ENCODE measurements at regions not wholly inside any gene's neighbourhood (a gene's known extent, or its start where the extent isn't known, plus 50 kb on each side); places are given as distances from the start of the nearest gene placed in this dataset.
"Not testable (repeated sequence)": the region's sequence is repeated elsewhere in the genome, so short reads cannot be mapped to it uniquely, and the experiment has no call there.

DNA sequence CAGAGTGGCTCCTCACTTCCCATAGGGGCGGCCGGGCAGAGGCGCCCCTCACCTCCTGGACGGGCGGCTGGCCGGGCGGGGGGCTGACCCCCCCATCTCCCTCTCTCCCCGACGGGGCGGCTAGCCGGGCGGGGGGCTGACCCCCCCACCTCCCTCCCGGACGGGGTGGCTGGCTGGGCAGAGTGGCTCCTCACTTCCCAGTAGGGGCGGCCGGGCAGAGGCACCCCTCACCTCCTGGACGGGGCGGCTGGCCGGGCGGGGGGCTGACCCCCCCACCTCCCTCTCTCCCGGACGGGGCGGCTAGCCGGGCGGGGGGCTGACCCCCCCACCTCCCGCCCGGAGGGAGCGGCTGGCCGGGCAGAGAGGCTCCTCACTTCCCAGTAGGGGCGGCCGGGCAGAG lies 203.4 kb downstream of the SOX4 start:
- H3K27ac Mint-ChIP-seq; H3K27me3 ChIP-seq (ENCODE audit: insufficient read depth, low read length); H3K9me3 Mint-ChIP-seq; H3K36me3 ChIP-seq (ENCODE audit: insufficient read depth, low read length); H3K4me3 Mint-ChIP-seq; H3K4me1 ChIP-seq (ENCODE audit: insufficient read depth, low read length); H3K9me3 ChIP-seq (ENCODE audit: control insufficient read depth in 1 of 2, low read length in 2 of 2); H3K36me3 Mint-ChIP-seq; H3K27me3 Mint-ChIP-seq; H3K4me3 ChIP-seq (ENCODE audit: low read length in 2 of 2); intact Hi-C loops (cut with micrococcal nuclease); POLR2A ChIA-PET (ENCODE audit: partially characterized antibody); DNase-seq; CTCF ChIA-PET (ENCODE audit: partially characterized antibody); H3K4me1 Mint-ChIP-seq; H3K27ac ChIP-seq (ENCODE audit: low read depth, low read length): not testable (repeated sequence)

DNA sequence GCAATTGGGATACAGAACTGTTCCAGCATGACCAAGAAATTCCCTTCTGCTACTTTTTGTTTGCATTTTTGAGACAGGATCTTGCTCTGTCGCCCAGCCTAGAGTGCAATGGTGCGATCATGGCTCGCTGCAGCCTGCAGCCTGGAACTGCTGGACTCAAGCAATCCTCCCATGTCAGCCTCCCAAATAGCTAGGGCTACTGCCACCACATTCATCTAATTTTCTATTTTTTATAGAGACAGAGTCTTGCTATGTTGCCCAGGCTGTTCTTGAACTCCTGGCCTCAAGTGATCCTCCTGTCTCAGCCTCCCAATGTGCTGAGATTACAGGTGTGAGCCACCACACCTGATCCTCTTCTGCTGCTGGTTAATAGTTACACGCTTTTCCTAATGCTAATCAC lies 204.9 kb downstream of the SOX4 start:
- Histone ChIP-seq H3K9me3 (ENCODE audit: control insufficient read depth in 1 of 2, low read length in 2 of 2) (no peaks in the 10 kb centered on the region), H3K4me1 (ENCODE audit: insufficient read depth, low read length) (no peaks in the 10 kb centered on the region), H3K36me3 (ENCODE audit: insufficient read depth, low read length) (no peaks in the 10 kb centered on the region), H3K27ac (ENCODE audit: low read depth, low read length) (no peak overlapping the region), H3K4me3 (ENCODE audit: low read length in 2 of 2) (no peak overlapping the region), H3K27me3 (ENCODE audit: insufficient read depth, low read length) (no peaks in the 10 kb centered on the region)
- Mint-ChIP-seq H3K36me3 (no peaks in the 10 kb centered on the region), H3K27me3 (no peaks in the 10 kb centered on the region), H3K27ac (no peak overlapping the region), H3K4me3 (no peak overlapping the region), H3K9me3 (peaks cover 0 to 10% (median under 1%) of the 10 kb centered on the region in 8 donors), H3K4me1 (no peaks in the 10 kb centered on the region)
- no peak for DNase-seq
- ChIA-PET POLR2A (ENCODE audit: partially characterized antibody) (no interaction called here), CTCF (ENCODE audit: partially characterized antibody) (no interaction called here)
- intact Hi-C loops (cut with micrococcal nuclease): no loop called here

DNA sequence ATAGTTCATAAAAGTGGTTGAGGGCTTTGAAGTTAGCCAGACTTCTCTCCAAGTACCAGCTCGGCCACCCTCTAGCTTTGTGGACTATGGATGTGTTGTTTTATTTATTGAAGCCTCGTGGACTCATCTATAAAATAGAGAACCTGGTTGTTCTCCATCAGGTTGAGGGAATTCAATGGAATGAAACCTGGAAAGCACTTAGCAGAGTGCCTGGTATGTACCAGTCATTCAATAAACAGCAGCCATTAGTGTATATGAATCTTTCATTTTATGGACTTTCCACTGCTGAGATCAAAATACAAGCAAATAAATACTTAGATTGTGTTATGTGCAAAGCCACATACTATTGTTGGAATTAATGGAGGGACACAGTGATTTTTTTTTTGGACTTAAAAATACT lies 206.8 kb downstream of the SOX4 start:
- Mint-ChIP-seq H3K9me3 (peaks cover 0 to 10% (median under 1%) of the 10 kb centered on the region in 8 donors), H3K4me3 (no peak overlapping the region), H3K27ac (no peak overlapping the region), H3K27me3 (no peaks in the 10 kb centered on the region), H3K36me3 (no peaks in the 10 kb centered on the region), H3K4me1 (no peaks in the 10 kb centered on the region)
- H3K4me1 ChIP-seq (ENCODE audit: insufficient read depth, low read length): no peaks in the 10 kb centered on the region
- CTCF ChIA-PET (ENCODE audit: partially characterized antibody): no interaction called here
- H3K4me3 ChIP-seq (ENCODE audit: low read length in 2 of 2): no peak overlapping the region
- DNase-seq: no peak
- no peaks in the 10 kb centered on the region for H3K9me3 ChIP-seq (ENCODE audit: control insufficient read depth in 1 of 2, low read length in 2 of 2)
- intact Hi-C loops (cut with micrococcal nuclease): no loop called here
- H3K27ac ChIP-seq (ENCODE audit: low read depth, low read length): no peak overlapping the region
- no peaks in the 10 kb centered on the region for H3K36me3 ChIP-seq (ENCODE audit: insufficient read depth, low read length)
- no peaks in the 10 kb centered on the region for H3K27me3 ChIP-seq (ENCODE audit: insufficient read depth, low read length)
- POLR2A ChIA-PET (ENCODE audit: partially characterized antibody): no interaction called here

DNA sequence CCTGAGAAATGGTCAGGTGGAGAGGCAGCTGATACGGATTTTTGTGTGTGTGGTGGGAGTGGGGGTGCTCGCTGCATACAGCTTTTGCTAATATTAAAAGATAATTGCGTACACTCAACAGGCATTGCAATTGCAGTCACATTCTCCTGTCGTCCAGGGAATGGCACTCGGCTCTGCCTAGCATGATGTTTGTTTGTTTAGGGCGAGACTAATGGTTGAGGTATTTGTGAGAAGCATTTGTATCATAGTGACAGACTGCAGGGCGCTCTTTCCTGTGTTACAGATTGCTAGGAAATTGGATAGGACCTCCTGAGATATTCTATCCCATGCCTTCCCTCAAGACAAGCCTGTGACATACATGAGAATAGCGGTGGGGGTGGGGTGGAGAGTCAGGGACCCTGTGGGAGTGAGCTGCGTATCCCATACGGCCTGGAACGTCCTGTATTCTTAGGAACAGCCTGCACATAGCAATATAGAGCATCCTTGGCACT lies 207.4 kb downstream of the SOX4 start:
- H3K36me3 ChIP-seq (ENCODE audit: insufficient read depth, low read length): no peaks in the 10 kb centered on the region
- H3K27me3 ChIP-seq (ENCODE audit: insufficient read depth, low read length): no peaks in the 10 kb centered on the region
- H3K4me3 ChIP-seq (ENCODE audit: low read length in 2 of 2): no peak overlapping the region
- no peaks in the 10 kb centered on the region for H3K36me3 Mint-ChIP-seq
- H3K4me3 Mint-ChIP-seq: no peak overlapping the region
- H3K4me1 ChIP-seq (ENCODE audit: insufficient read depth, low read length): no peaks in the 10 kb centered on the region
- POLR2A ChIA-PET (ENCODE audit: partially characterized antibody): no interaction called here
- H3K4me1 Mint-ChIP-seq: no peaks in the 10 kb centered on the region
- H3K27me3 Mint-ChIP-seq: no peaks in the 10 kb centered on the region
- DNase-seq: no peak
- peak overlapping the region in 1 of 7 donors; percentile 41 for H3K27ac Mint-ChIP-seq
- H3K27ac ChIP-seq (ENCODE audit: low read depth, low read length): no peak overlapping the region
- CTCF ChIA-PET (ENCODE audit: partially characterized antibody): no interaction called here
- H3K9me3 Mint-ChIP-seq: peaks cover 0 to 10% (median under 1%) of the 10 kb centered on the region in 8 donors
- no peaks in the 10 kb centered on the region for H3K9me3 ChIP-seq (ENCODE audit: control insufficient read depth in 1 of 2, low read length in 2 of 2)
- intact Hi-C loops (cut with micrococcal nuclease): no loop called here

DNA sequence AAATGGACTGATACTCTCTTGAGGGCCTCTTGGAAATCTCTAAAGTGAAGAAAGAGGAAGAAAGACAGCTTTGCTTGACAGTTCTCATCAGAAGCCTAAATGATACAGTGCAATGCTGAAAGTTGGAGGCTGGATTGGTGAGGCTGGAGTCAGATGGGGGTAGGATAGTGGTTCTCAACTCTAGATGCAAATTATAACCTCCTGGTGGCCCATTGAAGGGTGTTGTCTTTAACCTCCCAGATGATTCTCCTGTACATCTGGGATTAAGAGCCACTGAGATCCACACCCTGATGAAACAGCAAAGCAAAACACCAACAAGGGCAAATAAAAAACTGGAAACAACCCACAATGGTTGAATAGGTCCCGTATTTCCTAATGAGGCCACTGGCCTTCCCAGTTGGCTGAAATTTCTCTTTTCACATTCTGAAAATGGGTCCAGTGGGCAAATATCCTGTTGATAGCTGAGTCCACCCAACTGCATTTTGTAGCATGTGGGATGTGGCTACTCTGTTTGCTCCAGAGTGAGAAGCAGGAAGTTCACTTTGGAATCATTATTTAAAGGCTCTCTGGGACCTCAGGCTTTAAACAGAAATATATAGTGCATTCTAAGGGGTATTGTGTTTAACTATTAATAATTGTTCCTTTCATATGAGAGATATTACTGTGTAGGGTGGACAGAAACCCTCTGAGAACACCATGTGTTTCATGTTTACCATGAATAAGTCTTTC lies 208.1 kb downstream of the SOX4 start:
- Histone ChIP-seq H3K4me3 (ENCODE audit: low read length in 2 of 2) (no peak overlapping the region), H3K27ac (ENCODE audit: low read depth, low read length) (no peak overlapping the region), H3K4me1 (ENCODE audit: insufficient read depth, low read length) (no peaks in the 10 kb centered on the region), H3K36me3 (ENCODE audit: insufficient read depth, low read length) (no peaks in the 10 kb centered on the region), H3K27me3 (ENCODE audit: insufficient read depth, low read length) (no peaks in the 10 kb centered on the region), H3K9me3 (ENCODE audit: control insufficient read depth in 1 of 2, low read length in 2 of 2) (no peaks in the 10 kb centered on the region)
- no peak for DNase-seq
- Mint-ChIP-seq H3K27me3 (no peaks in the 10 kb centered on the region), H3K4me1 (no peaks in the 10 kb centered on the region), H3K27ac (peak overlapping the region in 1 of 7 donors; percentile 41), H3K36me3 (no peaks in the 10 kb centered on the region), H3K9me3 (peaks cover 0 to 10% (median 0%) of the 10 kb centered on the region in 8 donors), H3K4me3 (no peak overlapping the region)
- ChIA-PET CTCF (ENCODE audit: partially characterized antibody) (no interaction called here), POLR2A (ENCODE audit: partially characterized antibody) (no interaction called here)
- intact Hi-C loops (cut with micrococcal nuclease): no loop called here

DNA sequence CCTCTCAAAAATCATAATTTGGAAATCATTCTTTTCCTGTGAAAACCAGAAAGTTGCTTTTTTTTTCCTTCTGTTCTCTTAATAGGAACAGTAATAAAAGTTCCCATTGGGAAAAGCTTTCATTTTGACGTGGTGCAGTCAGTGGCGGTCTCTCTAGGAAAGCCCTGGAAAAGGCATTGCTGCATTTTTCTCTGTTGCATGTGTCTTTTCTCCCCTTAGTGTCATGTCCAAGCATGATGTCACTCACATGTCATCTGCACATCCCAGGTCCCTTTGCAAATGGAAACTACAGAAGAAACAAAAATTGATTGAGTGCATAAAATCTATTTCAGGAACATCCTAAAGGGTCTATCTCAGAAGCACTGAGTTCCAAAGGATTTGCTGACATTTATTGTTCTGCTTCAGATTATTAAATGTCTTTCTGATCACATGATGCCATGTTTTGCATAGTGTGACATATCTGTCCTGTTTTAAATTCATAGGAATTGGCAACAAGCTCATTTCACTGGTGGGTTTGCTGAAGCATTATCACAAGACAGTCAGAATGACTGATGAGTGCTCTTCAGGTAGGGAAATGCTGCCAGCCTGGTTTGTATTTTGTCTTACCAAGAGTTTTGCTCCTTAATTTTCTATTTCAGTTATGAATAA lies 208.7 kb downstream of the SOX4 start:
- no peaks in the 10 kb centered on the region for H3K36me3 Mint-ChIP-seq
- CTCF ChIA-PET (ENCODE audit: partially characterized antibody): no interaction called here
- Histone ChIP-seq H3K27me3 (ENCODE audit: insufficient read depth, low read length) (no peaks in the 10 kb centered on the region), H3K36me3 (ENCODE audit: insufficient read depth, low read length) (no peaks in the 10 kb centered on the region), H3K9me3 (ENCODE audit: control insufficient read depth in 1 of 2, low read length in 2 of 2) (no peaks in the 10 kb centered on the region), H3K27ac (ENCODE audit: low read depth, low read length) (no peak overlapping the region), H3K4me3 (ENCODE audit: low read length in 2 of 2) (no peak overlapping the region), H3K4me1 (ENCODE audit: insufficient read depth, low read length) (no peaks in the 10 kb centered on the region)
- H3K27me3 Mint-ChIP-seq: no peaks in the 10 kb centered on the region
- intact Hi-C loops (cut with micrococcal nuclease): no loop called here
- H3K4me1 Mint-ChIP-seq: no peaks in the 10 kb centered on the region
- peaks cover 0 to 10% (median 0%) of the 10 kb centered on the region in 8 donors for H3K9me3 Mint-ChIP-seq
- no peak overlapping the region for H3K27ac Mint-ChIP-seq
- POLR2A ChIA-PET (ENCODE audit: partially characterized antibody): no interaction called here
- DNase-seq: no peak
- no peak overlapping the region for H3K4me3 Mint-ChIP-seq

DNA sequence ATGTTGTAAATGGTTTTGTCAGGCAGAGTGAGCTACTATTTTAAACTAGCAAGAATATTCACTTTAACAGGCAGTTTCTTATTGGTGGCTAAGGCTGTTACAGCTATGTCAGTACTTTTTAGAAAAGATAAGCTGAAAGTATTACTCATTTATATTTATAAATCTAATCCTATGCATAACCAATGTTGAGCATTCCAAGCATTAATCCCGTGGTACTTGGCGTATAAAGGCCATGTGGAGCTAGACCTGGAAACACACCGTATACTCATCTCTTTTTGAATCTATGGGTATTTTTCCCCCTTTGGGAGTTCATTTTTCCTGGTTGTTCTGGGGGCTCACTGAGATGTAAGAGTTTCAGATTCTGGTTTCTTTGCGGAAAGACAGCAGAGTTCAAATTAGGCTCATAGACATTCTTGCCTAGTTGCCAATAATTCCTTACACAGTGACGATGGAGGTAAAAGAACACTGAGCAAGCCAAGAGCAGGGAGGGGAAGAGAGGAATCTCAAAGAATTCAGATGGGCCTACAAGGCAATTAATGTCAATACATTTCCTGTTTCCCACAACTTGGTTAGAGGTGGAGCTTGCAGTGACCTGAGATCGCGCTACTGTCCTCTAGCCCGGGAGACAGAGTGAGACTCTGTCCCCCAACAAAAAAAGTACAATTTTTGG lies 211.5 kb downstream of the SOX4 start:
- Histone ChIP-seq H3K27me3 (ENCODE audit: insufficient read depth, low read length) (no peaks in the 10 kb centered on the region), H3K4me3 (ENCODE audit: low read length in 2 of 2) (no peak overlapping the region), H3K9me3 (ENCODE audit: control insufficient read depth in 1 of 2, low read length in 2 of 2) (no peaks in the 10 kb centered on the region), H3K4me1 (ENCODE audit: insufficient read depth, low read length) (no peaks in the 10 kb centered on the region), H3K36me3 (ENCODE audit: insufficient read depth, low read length) (no peaks in the 10 kb centered on the region), H3K27ac (ENCODE audit: low read depth, low read length) (no peak overlapping the region)
- Mint-ChIP-seq H3K4me3 (no peak overlapping the region), H3K9me3 (peaks cover 0 to 3% (median 0%) of the 10 kb centered on the region in 8 donors), H3K36me3 (no peaks in the 10 kb centered on the region), H3K27ac (no peak overlapping the region), H3K27me3 (peaks cover 0 to 2% of the 10 kb centered on the region in 2 donors), H3K4me1 (no peaks in the 10 kb centered on the region)
- CTCF ChIA-PET (ENCODE audit: partially characterized antibody): no interaction called here
- intact Hi-C loops (cut with micrococcal nuclease): no loop called here
- DNase-seq: no peak
- POLR2A ChIA-PET (ENCODE audit: partially characterized antibody): no interaction called here
